Esophagus squamous epithelium (tissue), 5 donors: ENCODE measurements at regions not wholly inside any gene's neighbourhood (a gene's known extent, or its start where the extent isn't known, plus 50 kb on each side); places are given as distances from the start of the nearest gene placed in this dataset.
A peak's percentile ranks its signal among the peaks of the same experiment; 100 is the strongest.

ENCODE experiments used
- DNase-seq: peaks from one replicate; lab custom pipeline; 2025; lab: John Stamatoyannopoulos, UW
- H3K27ac ChIP-seq, 4 donors: fragments of 200-600 bp; sonication (generic); one replicate each; pipeline ENCODE4 v1.5.1; 2016 to 2019; ENCODE audit warnings: mild to moderate bottlenecking in 1 of 4
- H3K27me3 ChIP-seq, 4 donors: fragments of 200-600 bp; sonication (generic); 1 replicate in 3 of 4; 2 replicates in 1 of 4; pipeline versions ENCODE4 v1.5.1 to v1.6.0; 2017 to 2021; ENCODE audit warnings: antibody characterized with exemption in 1 of 4
- H3K36me3 ChIP-seq, 3 donors: fragments of 200-600 bp; sonication (generic); one replicate each; pipeline ENCODE4 v1.5.1; 2016 to 2019
- H3K4me1 ChIP-seq, 3 donors: fragments of 200-600 bp; sonication (generic); one replicate each; pipeline ENCODE4 v1.5.1; 2017 to 2019
- H3K4me3 ChIP-seq, 4 donors: fragments of 200-600 bp; sonication (generic); 1 replicate in 3 of 4; 2 replicates in 1 of 4; pipeline ENCODE4 v1.5.1; 2016 to 2019; ENCODE audit warnings: mild to moderate bottlenecking in 2 of 4, moderate library complexity in 1 of 4
- H3K9me3 ChIP-seq, 3 donors: fragments of 200-600 bp; sonication (generic); one replicate each; pipeline ENCODE4 v1.5.1; 2016 to 2019
- POLR2A ChIP-seq, 4 donors: fragments of 450-650 bp; IDR thresholded peaks; one replicate each; pipeline ENCODE4 v1.6.1; 2017; ENCODE audit warnings: antibody characterized with exemption in 4 of 4, mild to moderate bottlenecking in 4 of 4, moderate library complexity in 3 of 4
- WGBS, 2 donors: methylation state at CpG; one replicate each; pipeline ENCODE4 v1.1.5; 2018; 5-methylcytosine and 5-hydroxymethylcytosine counted together
- intact Hi-C: fragments of 100-400 bp; cut with DNase I; formaldehyde crosslinking; loops from one replicate; pipeline ENCODE4 v1.15.0; 2022
- TF ChIP-seq, protein P1 (sequence below), 6 experiments: fragments of 450-650 bp in 4 of 6; fragments of 200-600 bp in 2 of 6; sonication (generic) in 2 of 6; IDR thresholded peaks; one replicate each; pipeline ENCODE4 v1.5.1; 2016 to 2019; ENCODE audit warnings: antibody characterized with exemption in 6 of 6, mild to moderate bottlenecking in 4 of 6, moderate library complexity in 4 of 6
- donor health status: DM: yes; HTN: yes; CAD: no.

DNA sequence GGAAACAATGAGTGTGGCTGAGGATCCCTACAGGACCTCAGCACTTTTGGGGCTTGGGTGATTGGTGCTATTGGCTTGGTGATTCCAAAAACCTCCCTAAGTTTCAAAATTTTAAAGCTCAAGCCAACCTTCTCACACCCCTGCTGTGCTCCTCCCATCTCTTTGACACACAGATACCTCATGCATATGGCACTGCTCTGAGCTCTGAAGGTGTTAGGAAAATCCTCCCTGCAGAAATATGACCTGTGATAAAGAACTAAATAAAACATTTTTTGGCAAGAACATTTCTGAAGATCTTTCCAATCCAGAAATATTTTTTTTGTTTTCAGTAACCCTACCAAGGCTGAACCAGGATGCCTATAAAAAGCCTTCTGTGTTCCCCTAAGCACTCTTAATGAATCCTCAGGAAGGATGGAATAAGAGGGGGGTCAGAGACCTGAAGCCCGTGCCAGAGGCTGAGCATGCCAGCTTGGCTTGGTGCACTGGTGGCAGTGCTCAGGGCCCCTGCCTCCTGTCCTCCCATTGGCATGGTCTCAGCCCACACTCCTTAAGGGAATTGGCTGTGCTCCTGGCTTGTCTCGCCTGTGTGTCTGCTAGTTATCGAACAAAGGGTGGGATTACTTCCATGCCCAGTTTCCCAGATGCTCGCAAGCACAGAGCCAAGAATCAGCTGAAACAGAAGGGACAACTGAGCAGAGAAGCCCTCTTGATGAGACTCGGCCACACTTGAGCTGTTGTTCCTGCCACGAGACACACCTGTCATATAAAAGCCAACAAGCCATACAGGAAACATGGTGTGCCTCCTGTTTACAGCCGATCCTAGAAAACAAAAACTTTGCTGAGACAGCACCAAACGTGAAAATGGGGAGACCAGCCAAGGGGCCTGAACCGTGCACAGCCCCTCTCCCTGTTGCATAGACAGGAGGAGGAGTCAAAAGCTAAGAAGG lies 132.7 kb upstream of the EEA1 start:
- Histone ChIP-seq H3K9me3 (no peaks in the 10 kb centered on the region), H3K27ac (peak overlapping the region in 2 of 4 donors; percentile 14 to 51), H3K27me3 (no peaks in the 10 kb centered on the region), H3K36me3 (no peaks in the 10 kb centered on the region), H3K4me3 (no peak overlapping the region), H3K4me1 (peaks cover 0 to 21% (median 5%) of the 10 kb centered on the region in 3 donors)
- no peak for DNase-seq
- 30 to 42% methylated on average over 5 to 9 of the region's 9 CpGs for WGBS, 2 donors
- no peak for TF ChIP-seq POLR2A (IDR thresholded peaks at IDR 0.05)
- TF ChIP-seq, protein P1, sequence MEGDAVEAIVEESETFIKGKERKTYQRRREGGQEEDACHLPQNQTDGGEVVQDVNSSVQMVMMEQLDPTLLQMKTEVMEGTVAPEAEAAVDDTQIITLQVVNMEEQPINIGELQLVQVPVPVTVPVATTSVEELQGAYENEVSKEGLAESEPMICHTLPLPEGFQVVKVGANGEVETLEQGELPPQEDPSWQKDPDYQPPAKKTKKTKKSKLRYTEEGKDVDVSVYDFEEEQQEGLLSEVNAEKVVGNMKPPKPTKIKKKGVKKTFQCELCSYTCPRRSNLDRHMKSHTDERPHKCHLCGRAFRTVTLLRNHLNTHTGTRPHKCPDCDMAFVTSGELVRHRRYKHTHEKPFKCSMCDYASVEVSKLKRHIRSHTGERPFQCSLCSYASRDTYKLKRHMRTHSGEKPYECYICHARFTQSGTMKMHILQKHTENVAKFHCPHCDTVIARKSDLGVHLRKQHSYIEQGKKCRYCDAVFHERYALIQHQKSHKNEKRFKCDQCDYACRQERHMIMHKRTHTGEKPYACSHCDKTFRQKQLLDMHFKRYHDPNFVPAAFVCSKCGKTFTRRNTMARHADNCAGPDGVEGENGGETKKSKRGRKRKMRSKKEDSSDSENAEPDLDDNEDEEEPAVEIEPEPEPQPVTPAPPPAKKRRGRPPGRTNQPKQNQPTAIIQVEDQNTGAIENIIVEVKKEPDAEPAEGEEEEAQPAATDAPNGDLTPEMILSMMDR (IDR thresholded peaks at IDR 0.05): no peak
- intact Hi-C loops: no loop called here

DNA sequence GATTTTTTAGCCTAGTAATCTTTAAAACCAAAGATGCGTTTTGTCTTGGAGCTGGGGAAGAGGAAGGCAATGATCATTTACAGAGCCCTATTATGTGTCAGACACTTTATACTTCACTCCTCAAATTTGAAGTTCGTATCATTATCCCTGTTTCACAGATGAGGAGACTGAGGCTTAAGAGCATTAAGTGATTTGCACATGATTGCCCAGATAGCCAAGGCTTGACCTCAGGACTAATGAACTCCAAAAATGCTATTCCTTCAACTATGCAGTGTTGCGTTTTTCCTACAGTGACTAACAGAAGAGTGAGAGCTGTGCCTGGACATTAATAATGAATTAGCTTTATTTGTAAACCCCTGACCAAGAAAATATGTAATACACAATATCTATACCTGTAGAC lies 136.8 kb upstream of the EEA1 start:
- TF ChIP-seq, protein P1 (IDR thresholded peaks at IDR 0.05): no peak
- TF ChIP-seq POLR2A (IDR thresholded peaks at IDR 0.05): no peak
- Histone ChIP-seq H3K4me3 (no peak overlapping the region), H3K4me1 (peaks cover 0 to 17% (median 5%) of the 10 kb centered on the region in 3 donors), H3K27me3 (no peaks in the 10 kb centered on the region), H3K27ac (no peak overlapping the region), H3K36me3 (no peaks in the 10 kb centered on the region), H3K9me3 (no peaks in the 10 kb centered on the region)
- 78 to 91% methylated on average over 3 of the region's 3 CpGs for WGBS, 2 donors
- no peak for DNase-seq
- intact Hi-C loops: no loop called here

- no peak overlapping the region for H3K27ac ChIP-seq
- no peak for TF ChIP-seq POLR2A (IDR thresholded peaks at IDR 0.05)
- TF ChIP-seq, protein P1 (IDR thresholded peaks at IDR 0.05): no peak
- H3K4me3 ChIP-seq: no peak overlapping the region
- WGBS, 2 donors: 57 to 67% methylated on average over 4 of the region's 4 CpGs
- no peaks in the 10 kb centered on the region for H3K4me1 ChIP-seq
- H3K27me3 ChIP-seq: no peaks in the 10 kb centered on the region
- H3K9me3 ChIP-seq: no peaks in the 10 kb centered on the region
- no peaks in the 10 kb centered on the region for H3K36me3 ChIP-seq
- intact Hi-C loops: no loop called here
- no peak for DNase-seq
These were observed 143.2 kb upstream of the EEA1 start for GRCh38 chr12:93072340-93072739.

GRCh38 chr12:93073324-93073723 lies 144.2 kb upstream of the EEA1 start:
- H3K4me1 ChIP-seq: peaks cover 0 to 6% (median 0%) of the 10 kb centered on the region in 3 donors
- no peak overlapping the region for H3K4me3 ChIP-seq
- no peaks in the 10 kb centered on the region for H3K36me3 ChIP-seq
- H3K27ac ChIP-seq: no peak overlapping the region
- WGBS, 2 donors: 63 to 72% methylated on average over 4 of the region's 4 CpGs
- no peaks in the 10 kb centered on the region for H3K9me3 ChIP-seq
- no peaks in the 10 kb centered on the region for H3K27me3 ChIP-seq
- intact Hi-C loops: no loop called here
- DNase-seq: no peak
- TF ChIP-seq, protein P1 (IDR thresholded peaks at IDR 0.05): no peak
- no peak for TF ChIP-seq POLR2A (IDR thresholded peaks at IDR 0.05)

DNA sequence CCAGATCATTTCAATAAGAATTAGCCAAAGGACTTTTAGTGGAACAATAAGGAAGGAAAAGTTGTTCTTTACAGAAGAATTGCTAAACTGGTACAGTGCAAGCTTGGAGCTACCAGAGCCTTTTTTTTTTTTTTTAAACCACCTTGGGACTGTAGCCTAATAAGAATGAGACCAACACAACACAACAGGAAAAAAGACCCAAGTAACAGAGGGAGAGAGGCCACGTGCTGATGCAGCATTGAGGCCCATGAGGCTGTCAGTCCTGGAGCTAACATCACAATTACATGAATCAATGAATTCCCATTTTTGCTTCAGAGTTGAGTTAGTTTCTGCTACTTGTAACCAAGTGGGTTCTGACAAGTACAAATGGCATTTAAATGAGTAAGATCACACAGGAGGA lies 149.0 kb upstream of the EEA1 start:
- Histone ChIP-seq H3K27ac (no peak overlapping the region), H3K4me1 (peaks cover 0 to 22% (median 0%) of the 10 kb centered on the region in 3 donors), H3K4me3 (no peak overlapping the region), H3K27me3 (no peaks in the 10 kb centered on the region), H3K9me3 (no peaks in the 10 kb centered on the region), H3K36me3 (no peaks in the 10 kb centered on the region)
- no peak for DNase-seq
- TF ChIP-seq, protein P1 (IDR thresholded peaks at IDR 0.05): no peak
- no peak for TF ChIP-seq POLR2A (IDR thresholded peaks at IDR 0.05)
- intact Hi-C loops: no loop called here
- 31 to 61% methylated on average over 1 of the region's 1 CpG for WGBS, 2 donors
